Cardiac muscle cell (in vitro differentiated cells and primary cell): ENCODE measurements at regions not wholly inside any gene's neighbourhood (a gene's known extent, or its start where the extent isn't known, plus 50 kb on each side); places are given as distances from the start of the nearest gene placed in this dataset.

Experiments
- DNase-seq, 2 donors: peaks; one replicate each; pipeline versions ENCODE4 v3.0.0 to v3.0.0-alpha.2; 2010 to 2017; ENCODE audit warnings: low read depth in 1 of 2, low spot score in 1 of 2
- H3K27ac ChIP-seq: fragments of 200-600 bp; sonication (generic); 2 replicates; pipeline ENCODE4 v1.5.1; 2016
- H3K27me3 ChIP-seq: fragments of 200-600 bp; sonication (generic); 2 replicates; pipeline ENCODE4 v1.6.0; 2016; ENCODE audit warnings: control low read depth
- H3K36me3 ChIP-seq: fragments of 200-600 bp; sonication (generic); 2 replicates; pipeline ENCODE4 v1.5.1; 2016; ENCODE audit warnings: control low read depth
- H3K4me1 ChIP-seq: fragments of 200-600 bp; sonication (generic); 2 replicates; pipeline ENCODE4 v1.8.1; 2017; ENCODE audit warnings: low read depth, mild to moderate bottlenecking, mixed run types
- H3K4me3 ChIP-seq: fragments of 200-600 bp; sonication (generic); 2 replicates; pipeline ENCODE4 v1.5.1; 2016; ENCODE audit warnings: mild to moderate bottlenecking
- H3K9me3 ChIP-seq: fragments of 200-600 bp; sonication (generic); 2 replicates; pipeline ENCODE4 v1.5.1; 2017; ENCODE audit warnings: low read depth, mild to moderate bottlenecking, control low read depth
- TF ChIP-seq, protein P1 (sequence below): IDR thresholded peaks from 2 replicates; pipeline ENCODE4 v1.5.1; 2012; ENCODE audit warnings: low read depth, mild to moderate bottlenecking, low read length

DNA sequence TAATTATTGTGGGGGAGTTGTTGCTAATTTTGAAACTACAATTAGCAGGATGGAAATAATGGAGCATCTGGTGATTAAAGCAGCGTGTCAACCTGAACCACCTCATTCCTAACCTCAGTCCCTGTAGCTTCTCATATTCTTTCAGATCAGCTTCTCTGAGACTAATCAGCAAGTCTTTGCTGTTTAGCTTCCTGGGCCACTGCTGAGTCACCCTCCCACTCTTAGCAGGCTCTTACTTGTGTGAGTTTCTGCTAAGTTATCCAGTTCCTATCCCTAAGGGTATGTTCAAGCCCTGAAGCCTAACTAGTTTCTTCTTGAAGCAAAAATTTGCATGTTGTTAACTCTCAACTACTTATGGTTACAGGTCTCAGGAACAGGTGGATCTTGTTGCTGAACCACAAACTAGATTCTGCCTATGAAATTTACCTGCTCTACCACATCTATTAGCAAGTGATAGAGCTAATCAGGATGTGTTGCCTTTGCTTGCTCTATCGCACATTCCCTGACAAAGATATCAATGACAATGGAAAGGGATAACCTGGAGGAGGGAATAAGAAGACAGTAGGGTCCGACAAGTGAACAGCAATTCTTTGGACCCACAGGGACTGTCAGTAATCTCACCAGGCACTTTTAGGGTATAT lies 134.2 kb downstream of the EIF4E start:
- Histone ChIP-seq H3K4me3 (no peak overlapping the region), H3K27me3 (no peaks in the 10 kb centered on the region), H3K4me1 (no peaks in the 10 kb centered on the region), H3K27ac (no peak overlapping the region), H3K9me3 (no peaks in the 10 kb centered on the region), H3K36me3 (no peaks in the 10 kb centered on the region)
- DNase-seq = peak; percentile 1 to 58
- TF ChIP-seq, protein P1, sequence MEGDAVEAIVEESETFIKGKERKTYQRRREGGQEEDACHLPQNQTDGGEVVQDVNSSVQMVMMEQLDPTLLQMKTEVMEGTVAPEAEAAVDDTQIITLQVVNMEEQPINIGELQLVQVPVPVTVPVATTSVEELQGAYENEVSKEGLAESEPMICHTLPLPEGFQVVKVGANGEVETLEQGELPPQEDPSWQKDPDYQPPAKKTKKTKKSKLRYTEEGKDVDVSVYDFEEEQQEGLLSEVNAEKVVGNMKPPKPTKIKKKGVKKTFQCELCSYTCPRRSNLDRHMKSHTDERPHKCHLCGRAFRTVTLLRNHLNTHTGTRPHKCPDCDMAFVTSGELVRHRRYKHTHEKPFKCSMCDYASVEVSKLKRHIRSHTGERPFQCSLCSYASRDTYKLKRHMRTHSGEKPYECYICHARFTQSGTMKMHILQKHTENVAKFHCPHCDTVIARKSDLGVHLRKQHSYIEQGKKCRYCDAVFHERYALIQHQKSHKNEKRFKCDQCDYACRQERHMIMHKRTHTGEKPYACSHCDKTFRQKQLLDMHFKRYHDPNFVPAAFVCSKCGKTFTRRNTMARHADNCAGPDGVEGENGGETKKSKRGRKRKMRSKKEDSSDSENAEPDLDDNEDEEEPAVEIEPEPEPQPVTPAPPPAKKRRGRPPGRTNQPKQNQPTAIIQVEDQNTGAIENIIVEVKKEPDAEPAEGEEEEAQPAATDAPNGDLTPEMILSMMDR = no peak

DNA sequence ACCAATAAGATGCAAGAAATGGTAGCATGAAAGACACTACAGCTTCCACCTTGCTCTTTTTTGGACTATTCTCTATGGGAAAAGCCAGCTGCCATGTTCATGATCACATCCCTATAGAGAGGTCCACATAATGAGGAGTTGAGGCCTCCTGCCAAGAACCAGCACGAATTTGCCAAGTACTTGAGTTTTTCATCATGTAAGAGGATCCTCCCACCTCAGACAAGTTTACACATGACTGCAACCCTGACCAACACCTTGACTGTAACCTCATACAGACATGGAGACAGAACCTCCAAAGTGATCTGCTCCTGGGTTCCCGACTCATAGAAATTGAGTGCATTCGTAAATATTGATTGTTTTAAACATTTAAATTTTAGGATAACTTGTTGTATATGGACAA lies 135.2 kb upstream of the TSPAN5 start:
- TF ChIP-seq, protein P1 = no peak
- H3K27me3 ChIP-seq = no peaks in the 10 kb centered on the region
- no peaks in the 10 kb centered on the region for H3K4me1 ChIP-seq
- H3K4me3 ChIP-seq = no peak overlapping the region
- no peak overlapping the region for H3K27ac ChIP-seq
- H3K36me3 ChIP-seq = no peaks in the 10 kb centered on the region
- no peak for DNase-seq
- no peaks in the 10 kb centered on the region for H3K9me3 ChIP-seq

DNA sequence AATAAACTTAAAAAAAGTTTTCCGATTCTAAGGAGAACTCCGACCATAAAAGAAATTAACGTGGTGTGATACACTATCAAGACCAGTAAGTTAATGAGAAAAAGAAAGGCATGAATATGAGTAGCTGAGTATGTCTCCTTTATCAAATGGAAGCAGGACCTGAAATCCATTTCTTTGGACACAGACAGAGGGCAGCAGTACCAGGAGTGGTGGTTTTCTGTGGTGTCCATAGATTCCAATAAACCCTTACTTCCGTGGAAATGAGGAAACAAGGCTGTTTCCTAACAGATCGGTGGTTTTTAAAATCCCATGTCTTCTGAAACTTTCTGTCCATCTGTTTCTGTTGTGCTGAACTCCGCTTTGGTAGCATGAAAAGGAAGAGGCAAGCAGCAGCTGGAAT lies 128.5 kb upstream of the TSPAN5 start:
- H3K27me3 ChIP-seq = no peaks in the 10 kb centered on the region
- no peaks in the 10 kb centered on the region for H3K4me1 ChIP-seq
- no peaks in the 10 kb centered on the region for H3K36me3 ChIP-seq
- H3K27ac ChIP-seq = no peak overlapping the region
- H3K4me3 ChIP-seq = no peak overlapping the region
- no peaks in the 10 kb centered on the region for H3K9me3 ChIP-seq
- TF ChIP-seq, protein P1 = peak; percentile 27
- DNase-seq = peak; percentile 6 to 38

DNA sequence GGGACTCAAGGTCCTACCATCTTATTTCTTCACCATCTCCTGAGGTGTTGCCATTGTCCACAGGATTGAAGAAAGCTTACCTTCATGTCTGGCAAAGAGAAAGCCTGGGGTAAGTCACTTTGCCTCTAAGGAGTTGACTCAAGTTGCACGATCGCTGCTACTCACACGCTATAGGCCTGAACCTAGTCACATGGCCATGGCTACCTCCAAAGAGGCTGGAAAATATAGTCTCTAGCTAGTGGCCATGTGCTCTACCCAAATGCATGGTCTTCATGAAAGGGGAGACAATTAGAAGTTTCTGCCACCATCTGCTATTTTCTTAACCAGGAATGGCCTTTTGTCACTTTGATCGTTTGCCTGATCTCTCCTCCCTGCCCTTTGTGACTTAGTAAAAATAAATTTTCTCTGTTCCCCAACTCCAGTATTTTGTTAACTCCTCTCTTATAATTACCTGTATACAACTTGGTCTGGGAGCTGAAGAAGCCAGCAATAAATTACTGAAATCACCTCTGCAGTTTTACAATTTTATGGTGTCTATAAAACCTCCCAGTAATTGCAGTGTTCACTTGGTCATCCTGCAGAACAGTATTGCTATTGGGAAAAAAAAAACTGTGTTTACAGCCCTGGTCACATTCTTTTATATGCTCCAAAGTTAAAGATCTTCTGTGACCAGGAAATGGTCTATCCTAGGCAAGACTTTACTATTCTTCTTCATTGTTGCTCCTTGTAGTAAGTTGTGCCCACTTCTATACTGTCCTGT lies 126.7 kb upstream of the TSPAN5 start:
- Histone ChIP-seq H3K27me3 (no peaks in the 10 kb centered on the region), H3K9me3 (no peaks in the 10 kb centered on the region), H3K27ac (no peak overlapping the region), H3K36me3 (no peaks in the 10 kb centered on the region), H3K4me3 (no peak overlapping the region), H3K4me1 (peaks cover 7% of the 10 kb centered on the region)
- TF ChIP-seq, protein P1 = no peak
- no peak for DNase-seq

DNA sequence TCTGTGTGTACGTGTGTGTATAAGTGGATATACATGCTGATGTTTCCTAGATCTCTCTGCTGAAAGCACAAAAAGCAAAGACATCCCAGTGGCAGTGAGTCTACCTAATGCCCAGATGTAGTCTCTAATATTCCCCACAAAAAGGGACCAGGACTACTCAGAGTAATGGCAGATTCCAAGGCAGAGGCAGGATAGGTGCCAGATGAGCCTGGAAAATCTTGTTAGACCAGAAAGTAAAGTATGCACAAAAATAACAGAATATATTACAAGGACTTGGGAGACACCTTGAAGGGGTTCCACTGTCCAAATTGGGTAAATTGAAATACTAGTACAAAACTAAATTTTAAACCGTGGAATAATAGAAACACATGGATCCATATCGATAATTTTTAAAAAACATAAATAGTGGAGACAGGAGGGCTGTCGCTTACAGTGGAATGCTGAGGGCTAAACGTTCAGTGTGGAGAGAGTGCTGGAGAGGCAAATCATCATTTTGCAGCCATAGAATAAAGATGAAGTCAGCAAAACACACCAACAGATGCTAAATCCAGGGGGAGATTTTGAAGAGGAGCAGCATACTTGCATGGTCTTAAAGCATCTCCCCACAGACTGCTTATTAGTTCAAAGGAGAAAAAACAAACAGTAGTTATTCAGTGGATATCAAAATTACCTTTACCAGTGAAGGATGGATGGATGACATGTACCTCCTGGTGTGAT lies 123.4 kb upstream of the TSPAN5 start:
- Histone ChIP-seq H3K4me1 (peaks cover 14% of the 10 kb centered on the region), H3K27ac (no peak overlapping the region), H3K9me3 (no peaks in the 10 kb centered on the region), H3K36me3 (no peaks in the 10 kb centered on the region), H3K4me3 (no peak overlapping the region), H3K27me3 (no peaks in the 10 kb centered on the region)
- TF ChIP-seq, protein P1 = no peak
- no peak for DNase-seq
